GM18867 (cell line): ENCODE measurements at regions not wholly inside any gene's neighbourhood (a gene's known extent, or its start where the extent isn't known, plus 50 kb on each side); places are given as distances from the start of the nearest gene placed in this dataset.
"Not testable (repeated sequence)": the region's sequence is repeated elsewhere in the genome, so short reads cannot be mapped to it uniquely, and the experiment has no call there.

Source experiments
- ATAC-seq: cut with Tn5 transposase; IDR thresholded peaks from one replicate; pipeline ENCODE4 v1.9.1; 2021; ENCODE audit warnings: mild to moderate bottlenecking, moderate library complexity; ENCODE audit not compliant: unreplicated experiment

- not testable (repeated sequence) for ATAC-seq
These were observed 102.5 kb downstream of the CDRT15L2 start for GRCh38 chr17:20681746-20682722.

- ATAC-seq = not testable (repeated sequence)
These were observed 104.2 kb downstream of the CDRT15L2 start for GRCh38 chr17:20683651-20684229.

DNA sequence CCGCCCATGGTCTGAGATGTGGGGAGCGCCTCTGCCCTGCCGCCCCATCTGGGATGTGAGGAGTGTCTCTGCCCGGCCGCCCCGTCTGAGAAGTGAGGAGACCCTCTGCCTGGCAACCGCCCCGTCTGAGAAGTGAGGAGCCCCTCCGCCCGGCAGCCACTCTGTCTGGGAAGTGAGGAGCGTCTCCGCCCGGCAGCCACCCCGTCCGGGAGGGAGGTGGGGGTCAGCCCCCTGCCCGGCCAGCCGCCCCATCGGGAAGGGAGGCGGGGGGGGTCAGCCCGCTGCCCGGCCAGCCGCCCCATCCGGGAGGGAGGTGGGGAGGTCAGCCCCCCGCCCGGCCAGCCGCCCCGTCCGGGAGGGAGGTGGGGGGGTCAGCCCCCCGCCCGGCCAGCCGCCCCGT, 105.5 kb downstream of the CDRT15L2 start:
- ATAC-seq = not testable (repeated sequence)

GRCh38 chr17:20687584-20687983, 108.1 kb downstream of the CDRT15L2 start:
- ATAC-seq = not testable (repeated sequence)

- ATAC-seq = not testable (repeated sequence)
These were observed 109.7 kb downstream of the CDRT15L2 start for GRCh38 chr17:20689170-20689749.

GRCh38 chr17:20692706-20693105, 113.2 kb downstream of the CDRT15L2 start:
- ATAC-seq = not testable (repeated sequence)

DNA sequence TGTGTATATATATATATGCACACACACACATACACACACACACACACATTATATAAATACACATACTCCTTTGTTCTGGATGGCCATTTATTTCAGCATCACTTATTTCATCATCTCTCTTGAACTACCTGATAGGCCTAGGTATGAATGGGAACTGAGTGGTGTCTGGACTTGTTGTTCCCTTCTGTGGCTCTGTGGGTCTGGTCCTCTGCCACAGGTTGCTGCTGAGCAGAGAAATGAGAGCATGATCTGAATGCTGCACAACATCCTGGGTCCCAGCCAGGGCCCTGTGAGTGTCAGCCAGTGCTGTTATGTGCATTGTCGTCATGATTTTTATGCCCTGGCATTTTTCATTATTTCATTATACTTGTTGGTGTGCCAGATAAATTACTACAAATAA, 116.3 kb downstream of the CDRT15L2 start:
- ATAC-seq = not testable (repeated sequence)

DNA sequence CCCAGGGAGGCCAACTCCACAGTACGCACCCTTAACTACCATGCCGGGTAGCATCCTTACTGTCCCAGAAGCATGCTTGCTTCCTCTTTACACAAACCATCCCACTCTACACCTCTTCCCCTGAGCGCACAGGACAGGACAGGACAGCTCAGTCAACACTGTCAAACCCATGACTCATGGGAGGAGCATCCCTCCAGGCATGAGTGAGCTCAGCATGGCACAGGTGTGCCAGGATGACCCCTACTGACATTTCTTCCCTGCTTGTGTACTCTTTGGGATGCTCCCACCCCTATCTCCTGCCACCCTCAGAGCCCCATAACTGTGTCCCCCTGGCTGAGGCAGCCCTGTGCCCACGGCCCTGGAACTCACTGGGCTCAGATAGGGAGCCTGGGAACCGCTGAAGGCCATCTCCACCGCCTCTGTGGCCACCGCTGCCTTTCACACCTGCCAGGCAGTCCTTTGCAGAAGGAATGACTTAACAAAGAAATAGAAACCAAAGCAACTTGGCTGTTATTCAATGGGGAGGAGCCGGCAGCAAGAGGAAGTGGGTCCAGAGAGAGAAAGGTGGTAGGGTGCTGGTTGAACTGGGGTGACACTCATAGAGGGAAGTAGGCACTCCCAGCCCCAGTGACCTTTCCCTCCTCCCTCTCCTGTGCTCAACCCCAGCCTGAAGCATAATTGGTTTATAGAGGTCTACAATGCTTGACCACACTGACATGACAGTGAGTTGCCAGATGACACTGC, 119.1 kb downstream of the CDRT15L2 start:
- ATAC-seq = peak; percentile 74

DNA sequence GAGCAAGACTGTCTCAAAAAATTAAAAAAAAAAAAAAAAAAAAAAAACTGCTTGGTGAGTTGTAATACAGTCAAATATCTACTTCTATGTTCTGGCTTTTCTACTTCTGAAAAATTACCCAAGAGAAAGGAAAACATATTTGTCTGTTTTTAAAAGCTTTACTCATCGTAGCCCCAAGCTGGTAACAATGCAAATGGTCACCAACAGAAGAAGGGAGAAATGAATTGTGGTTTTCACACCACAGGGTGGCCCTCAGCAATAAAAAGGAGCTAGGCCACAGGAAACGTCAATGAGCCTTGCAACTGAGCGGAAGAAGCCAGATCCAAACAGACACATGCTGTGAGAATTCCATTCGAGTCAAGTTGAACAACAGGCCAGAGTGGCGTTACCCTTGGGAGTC, 121.0 kb downstream of the CDRT15L2 start:
- not testable (repeated sequence) for ATAC-seq

- not testable (repeated sequence) for ATAC-seq
These were observed 121.8 kb downstream of the CDRT15L2 start for GRCh38 chr17:20701366-20701765.

DNA sequence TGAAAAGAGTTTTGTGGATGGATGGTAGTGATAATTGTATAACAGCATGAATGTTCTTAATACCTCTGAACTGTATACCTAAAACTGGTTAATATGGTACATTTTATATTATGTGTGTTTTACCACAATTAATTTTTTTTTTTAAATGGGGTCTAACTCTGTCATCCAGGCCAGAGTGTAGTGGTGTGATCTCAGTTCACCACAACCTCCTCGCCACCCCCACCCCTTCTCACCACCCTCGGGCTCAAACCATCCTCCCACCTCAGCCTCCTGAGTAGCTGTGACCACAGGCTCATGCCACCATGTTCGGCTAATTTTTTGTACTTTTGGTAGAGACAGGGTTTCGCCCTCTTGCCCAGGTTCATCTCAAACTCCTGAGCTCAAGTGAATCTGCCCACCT, 123.2 kb downstream of the CDRT15L2 start:
- ATAC-seq = no peak

- no peak for ATAC-seq
These were observed 124.3 kb downstream of the CDRT15L2 start for GRCh38 chr17:20703781-20704180.

DNA sequence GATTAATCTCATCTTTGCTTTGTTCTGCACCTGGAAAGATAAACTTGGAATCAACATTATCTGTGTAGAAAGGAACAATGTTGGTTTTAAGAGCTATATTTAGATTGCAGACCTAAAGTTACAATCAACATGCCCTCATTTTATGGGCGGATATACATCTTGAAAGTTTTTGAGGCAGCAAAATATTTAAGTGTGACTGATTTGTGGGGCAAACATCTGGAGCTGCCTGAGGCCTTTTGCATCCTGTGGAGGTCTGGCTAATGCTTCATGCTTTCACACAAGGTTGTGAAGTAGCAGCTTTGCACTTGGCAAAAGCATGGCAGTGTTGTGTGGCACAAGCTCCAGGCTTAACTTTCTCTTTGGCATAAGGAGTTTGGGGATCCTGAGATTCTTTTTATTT, 125.7 kb downstream of the CDRT15L2 start:
- ATAC-seq = not testable (repeated sequence)

DNA sequence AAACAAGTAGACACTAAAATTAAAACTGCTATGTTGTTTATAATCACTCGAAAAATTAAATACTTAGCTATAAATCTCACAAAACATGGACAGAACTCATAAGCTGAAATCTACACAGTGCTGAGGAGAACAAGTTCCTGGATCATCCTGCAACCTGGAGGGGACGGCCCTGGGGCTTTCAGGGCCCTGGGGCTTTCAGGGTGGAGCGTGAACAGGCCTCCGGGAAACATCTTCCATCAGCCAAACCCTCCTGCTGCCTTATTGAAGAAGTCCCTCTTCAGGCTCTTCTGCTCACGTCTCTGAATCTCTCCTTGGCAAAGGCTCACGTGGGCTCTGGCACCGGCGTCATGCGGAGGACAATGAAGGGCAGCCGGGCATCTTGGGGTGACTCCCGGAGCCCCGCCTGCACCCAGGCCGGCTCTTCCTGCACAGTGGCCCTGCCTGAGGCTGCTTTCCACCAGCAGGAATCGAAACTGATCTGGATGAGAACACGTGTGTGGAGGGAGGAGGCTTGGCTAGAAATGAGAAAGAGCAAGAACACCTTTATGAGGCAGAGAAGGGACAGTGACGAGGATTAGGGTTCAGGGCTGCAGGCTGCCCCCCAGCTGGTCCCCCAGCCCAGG, 127.3 kb downstream of the CDRT15L2 start:
- no peak for ATAC-seq

GRCh38 chr17:20708821-20709220, 129.3 kb downstream of the CDRT15L2 start:
- ATAC-seq = not testable (repeated sequence)

- ATAC-seq = not testable (repeated sequence)
These were observed 137.0 kb downstream of the CDRT15L2 start for GRCh38 chr17:20716481-20716880.

DNA sequence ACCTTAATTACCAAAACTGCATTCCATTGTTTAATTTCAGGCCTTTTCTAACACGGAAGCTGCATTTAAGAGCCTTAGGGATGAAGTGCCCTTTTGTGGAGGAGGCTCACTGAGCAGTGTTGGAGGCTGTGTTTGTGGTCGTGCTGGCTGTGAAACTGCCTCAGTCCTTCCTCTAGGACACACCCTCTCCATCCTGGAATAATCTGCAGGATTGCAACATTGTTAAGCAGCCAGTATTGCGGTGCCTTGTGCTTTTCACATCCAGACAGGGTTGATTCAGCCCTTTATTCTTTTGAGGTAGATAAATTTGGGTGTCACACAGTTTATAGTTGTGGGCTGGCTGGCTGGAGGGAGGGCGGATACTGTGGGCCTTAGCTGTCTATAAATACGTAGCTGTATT, 141.6 kb downstream of the CDRT15L2 start:
- no peak for ATAC-seq

- not testable (repeated sequence) for ATAC-seq
These were observed 144.9 kb downstream of the CDRT15L2 start for GRCh38 chr17:20724391-20724790.

DNA sequence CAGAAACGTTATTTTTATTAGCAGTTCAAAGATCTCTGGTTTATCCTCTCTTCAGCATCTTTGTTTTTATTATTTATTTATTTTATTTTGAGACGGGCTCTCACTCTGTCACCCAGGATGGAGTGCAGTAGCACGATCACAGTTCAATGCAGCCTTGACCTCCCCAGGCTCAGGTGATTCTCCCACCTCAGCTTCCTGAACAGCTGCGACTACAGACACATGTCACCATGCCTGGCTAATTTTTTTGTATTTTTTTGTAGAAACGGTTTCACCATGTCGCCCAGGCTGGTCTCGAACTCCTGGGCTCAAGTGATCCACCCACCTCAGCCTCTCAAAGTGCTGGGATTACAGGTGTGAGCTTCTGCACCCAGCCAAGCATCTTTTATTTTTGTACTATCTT, 147.7 kb downstream of the CDRT15L2 start:
- not testable (repeated sequence) for ATAC-seq

- ATAC-seq = no peak
These were observed 148.7 kb downstream of the CDRT15L2 start for GRCh38 chr17:20728181-20728580.
